ENCODE measurements at regions not wholly inside any gene's neighbourhood (a gene's known extent, or its start where the extent isn't known, plus 50 kb on each side); places are given as distances from the start of the nearest gene placed in this dataset.

GRCh38 chr5:89086390-89087086 is 203.6 kb upstream of the MEF2C start:
- TF ChIP-seq, protein P1, sequence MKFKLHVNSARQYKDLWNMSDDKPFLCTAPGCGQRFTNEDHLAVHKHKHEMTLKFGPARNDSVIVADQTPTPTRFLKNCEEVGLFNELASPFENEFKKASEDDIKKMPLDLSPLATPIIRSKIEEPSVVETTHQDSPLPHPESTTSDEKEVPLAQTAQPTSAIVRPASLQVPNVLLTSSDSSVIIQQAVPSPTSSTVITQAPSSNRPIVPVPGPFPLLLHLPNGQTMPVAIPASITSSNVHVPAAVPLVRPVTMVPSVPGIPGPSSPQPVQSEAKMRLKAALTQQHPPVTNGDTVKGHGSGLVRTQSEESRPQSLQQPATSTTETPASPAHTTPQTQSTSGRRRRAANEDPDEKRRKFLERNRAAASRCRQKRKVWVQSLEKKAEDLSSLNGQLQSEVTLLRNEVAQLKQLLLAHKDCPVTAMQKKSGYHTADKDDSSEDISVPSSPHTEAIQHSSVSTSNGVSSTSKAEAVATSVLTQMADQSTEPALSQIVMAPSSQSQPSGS (IDR thresholded peaks at IDR 0.05; ENCODE audit: low read length), result no peak
- TF ChIP-seq EZH2 (IDR thresholded peaks at IDR 0.05; ENCODE audit: low read depth, low read length, severe bottlenecking) (no peak), POLR2AphosphoS5 (IDR thresholded peaks at IDR 0.05; ENCODE audit: low read depth, low read length) (no peak), SRF (IDR thresholded peaks at IDR 0.05; ENCODE audit: low read depth, low read length) (no peak), NRF1 (IDR thresholded peaks at IDR 0.05; ENCODE audit: low read depth, low read length) (no peak), EP300 (IDR thresholded peaks at IDR 0.05; ENCODE audit: borderline replicate concordance in 1 of 2, low read depth in 2 of 2, low read length in 2 of 2) (no peak), ZNF274 (IDR thresholded peaks at IDR 0.05; ENCODE audit: borderline replicate concordance, extremely low read depth, low read length) (no peak), BACH1 (IDR thresholded peaks at IDR 0.05; ENCODE audit: low read length) (no peak), EGR1 (IDR thresholded peaks at IDR 0.05; ENCODE audit: borderline replicate concordance, low read depth, low read length) (no peak), CREB1 (IDR thresholded peaks at IDR 0.05) (no peak), YY1 (IDR thresholded peaks at IDR 0.05; ENCODE audit: low read depth, low read length) (no peak), SIX5 (IDR thresholded peaks at IDR 0.05; ENCODE audit: low read depth, low read length) (no peak), USF2 (IDR thresholded peaks at IDR 0.05; ENCODE audit: low read length) (no peak)
- TF ChIP-seq, protein P2, sequence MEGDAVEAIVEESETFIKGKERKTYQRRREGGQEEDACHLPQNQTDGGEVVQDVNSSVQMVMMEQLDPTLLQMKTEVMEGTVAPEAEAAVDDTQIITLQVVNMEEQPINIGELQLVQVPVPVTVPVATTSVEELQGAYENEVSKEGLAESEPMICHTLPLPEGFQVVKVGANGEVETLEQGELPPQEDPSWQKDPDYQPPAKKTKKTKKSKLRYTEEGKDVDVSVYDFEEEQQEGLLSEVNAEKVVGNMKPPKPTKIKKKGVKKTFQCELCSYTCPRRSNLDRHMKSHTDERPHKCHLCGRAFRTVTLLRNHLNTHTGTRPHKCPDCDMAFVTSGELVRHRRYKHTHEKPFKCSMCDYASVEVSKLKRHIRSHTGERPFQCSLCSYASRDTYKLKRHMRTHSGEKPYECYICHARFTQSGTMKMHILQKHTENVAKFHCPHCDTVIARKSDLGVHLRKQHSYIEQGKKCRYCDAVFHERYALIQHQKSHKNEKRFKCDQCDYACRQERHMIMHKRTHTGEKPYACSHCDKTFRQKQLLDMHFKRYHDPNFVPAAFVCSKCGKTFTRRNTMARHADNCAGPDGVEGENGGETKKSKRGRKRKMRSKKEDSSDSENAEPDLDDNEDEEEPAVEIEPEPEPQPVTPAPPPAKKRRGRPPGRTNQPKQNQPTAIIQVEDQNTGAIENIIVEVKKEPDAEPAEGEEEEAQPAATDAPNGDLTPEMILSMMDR (IDR thresholded peaks at IDR 0.05; ENCODE audit: control extremely low read depth in 1 of 3, insufficient read depth in 1 of 3, low read depth in 1 of 3, low read length in 3 of 3), result no peak
